Muscle of leg (tissue), 3 donors: ENCODE measurements at regions not wholly inside any gene's neighbourhood (a gene's known extent, or its start where the extent isn't known, plus 50 kb on each side); places are given as distances from the start of the nearest gene placed in this dataset.
"Not testable (repeated sequence)": the region's sequence is repeated elsewhere in the genome, so short reads cannot be mapped to it uniquely, and the experiment has no call there.

Experiments used
- DNase-seq: peaks from one replicate; pipeline ENCODE4 v3.0.0; 2013
- H3K27ac ChIP-seq: one replicate; pipeline ENCODE4 v1.5.1; 2013; ENCODE audit warnings: mild to moderate bottlenecking, low read length, control low read depth
- H3K27me3 ChIP-seq: one replicate; pipeline ENCODE4 v1.6.1; 2013; ENCODE audit warnings: low read length; ENCODE audit not compliant: control insufficient read depth, insufficient read depth
- H3K36me3 ChIP-seq: one replicate; pipeline ENCODE4 v1.6.1; 2013; ENCODE audit warnings: low read length; ENCODE audit not compliant: control insufficient read depth, insufficient read depth
- H3K4me1 ChIP-seq: one replicate; pipeline ENCODE4 v1.6.1; 2013; ENCODE audit warnings: low read length; ENCODE audit not compliant: control insufficient read depth, insufficient read depth
- H3K4me3 ChIP-seq: one replicate; pipeline ENCODE4 v1.5.1; 2013; ENCODE audit warnings: low read length, control low read depth
- H3K9me3 ChIP-seq: replicated peaks from 2 replicates; pipeline ENCODE4 v1.6.1; 2013; ENCODE audit warnings: low read depth, low read length; ENCODE audit not compliant: control insufficient read depth
- WGBS: methylation state at CpG from one replicate; pipeline ENCODE4 v1.1.5; 2013; ENCODE audit warnings: missing lambda C conversion rate; ENCODE audit not compliant: insufficient coverage; 5-methylcytosine and 5-hydroxymethylcytosine counted together

DNA sequence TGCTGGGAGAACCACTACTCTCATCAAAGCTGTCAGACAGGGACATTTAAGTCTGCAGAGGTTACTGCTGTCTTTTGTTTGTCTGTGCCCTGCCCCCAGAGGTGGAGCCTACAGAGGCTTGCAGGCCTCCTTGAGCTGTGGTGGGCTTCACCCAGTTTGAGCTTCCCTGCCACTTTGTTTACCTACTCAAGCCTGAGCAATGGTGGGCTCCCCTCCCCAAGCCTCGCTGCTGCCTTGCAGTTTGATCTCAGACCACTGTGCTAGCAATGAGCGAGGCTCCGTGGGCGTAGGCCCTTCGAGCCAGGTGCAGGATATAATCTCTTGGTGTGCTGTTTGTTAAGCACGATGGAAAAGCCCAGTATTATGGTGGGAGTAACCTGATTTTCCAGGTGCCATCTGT, 67.5 kb upstream of the TBX18 start:
- WGBS, result 88% methylated on average over 5 of the region's 6 CpGs
- H3K27ac ChIP-seq, H3K4me3 ChIP-seq, H3K9me3 ChIP-seq, DNase-seq, H3K4me1 ChIP-seq, H3K27me3 ChIP-seq, H3K36me3 ChIP-seq: not testable (repeated sequence)

DNA sequence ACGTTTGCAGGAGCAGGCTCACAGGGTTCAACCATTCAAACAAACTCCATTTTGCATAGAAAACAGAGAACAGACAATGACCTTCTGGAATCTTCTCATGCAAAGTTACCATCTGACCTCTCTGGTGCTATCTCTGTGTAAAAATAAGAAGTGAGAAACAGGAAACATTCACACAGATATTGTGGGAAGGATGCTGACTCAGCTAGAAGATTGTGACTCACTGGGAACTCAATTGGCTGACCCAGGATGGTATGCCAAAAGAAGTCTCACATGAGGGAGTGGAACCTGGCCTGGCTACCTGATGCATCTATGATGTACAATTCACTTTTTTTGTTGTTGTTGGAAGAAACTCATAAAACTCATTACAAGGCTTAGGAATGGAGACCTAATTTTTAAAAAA, 61.1 kb upstream of the TBX18 start:
- no peak overlapping the region for H3K27ac ChIP-seq
- no CpG with 5 or more reads among the region's 1 CpG for WGBS
- H3K9me3 ChIP-seq, result peaks cover 2% of the 10 kb centered on the region
- DNase-seq, result no peak
- H3K4me1 ChIP-seq, result no peaks in the 10 kb centered on the region
- H3K4me3 ChIP-seq, result no peak overlapping the region
- H3K27me3 ChIP-seq, result no peaks in the 10 kb centered on the region
- H3K36me3 ChIP-seq, result no peaks in the 10 kb centered on the region

DNA sequence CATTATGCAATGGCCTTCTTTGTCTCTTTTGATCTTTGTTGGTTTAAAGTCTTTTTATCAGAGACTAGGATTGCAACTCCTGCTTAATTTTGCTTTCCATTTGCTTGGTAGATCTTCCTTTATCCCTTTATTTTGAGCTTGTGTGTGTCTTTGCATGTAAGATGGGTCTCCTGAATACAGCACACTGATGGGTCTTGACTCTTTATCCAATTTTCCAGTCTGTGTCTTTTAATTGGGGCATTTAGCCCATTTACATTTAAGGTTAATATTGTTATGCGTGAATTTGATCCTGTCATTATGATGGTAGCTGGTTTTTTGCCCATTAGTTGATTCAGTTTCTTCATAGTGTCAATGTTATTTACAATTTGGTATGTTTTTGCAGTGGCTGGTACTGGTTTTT, 56.9 kb upstream of the TBX18 start:
- DNase-seq, H3K27ac ChIP-seq, H3K4me3 ChIP-seq, H3K27me3 ChIP-seq, H3K36me3 ChIP-seq, H3K4me1 ChIP-seq, H3K9me3 ChIP-seq: not testable (repeated sequence)
- WGBS, result no CpG with 5 or more reads among the region's 1 CpG

DNA sequence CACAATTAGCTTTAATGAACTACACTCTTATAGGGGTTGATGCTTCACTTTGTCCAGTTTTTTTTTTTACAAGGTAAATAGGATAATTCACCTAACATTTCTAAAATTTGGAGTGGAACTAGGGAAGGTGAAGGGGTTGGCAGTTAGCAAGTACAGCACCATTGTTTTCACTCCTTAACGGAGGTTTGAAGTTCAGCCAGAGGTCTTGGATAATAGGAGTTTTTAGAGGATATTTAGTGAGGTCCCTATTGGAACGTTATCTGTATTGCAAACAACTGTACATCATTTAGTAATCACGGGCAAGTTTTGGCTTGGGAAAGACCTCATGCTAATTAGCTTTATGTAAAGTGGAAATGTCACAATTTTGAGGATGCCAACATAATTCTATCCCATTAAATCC, 52.3 kb upstream of the TBX18 start:
- peak; percentile 70 for DNase-seq
- WGBS, result no CpG with 5 or more reads among the region's 3 CpGs
- Histone ChIP-seq H3K4me1 (peaks cover 2% of the 10 kb centered on the region), H3K36me3 (no peaks in the 10 kb centered on the region), H3K27ac (peak overlapping the region; percentile 20), H3K27me3 (no peaks in the 10 kb centered on the region), H3K9me3 (no peaks in the 10 kb centered on the region), H3K4me3 (no peak overlapping the region)

GRCh38 chr6:84815896-84816735, 51.7 kb upstream of the TBX18 start:
- Histone ChIP-seq H3K4me1 (peaks cover 2% of the 10 kb centered on the region), H3K27ac (peak overlapping the region; percentile 20), H3K4me3 (no peak overlapping the region), H3K27me3 (no peaks in the 10 kb centered on the region), H3K9me3 (no peaks in the 10 kb centered on the region), H3K36me3 (no peaks in the 10 kb centered on the region)
- peak; percentile 77 for DNase-seq
- no CpG with 5 or more reads among the region's 3 CpGs for WGBS
